ENCODE measurements at regions not wholly inside any gene's neighbourhood (a gene's known extent, or its start where the extent isn't known, plus 50 kb on each side); places are given as distances from the start of the nearest gene placed in this dataset.

DNA sequence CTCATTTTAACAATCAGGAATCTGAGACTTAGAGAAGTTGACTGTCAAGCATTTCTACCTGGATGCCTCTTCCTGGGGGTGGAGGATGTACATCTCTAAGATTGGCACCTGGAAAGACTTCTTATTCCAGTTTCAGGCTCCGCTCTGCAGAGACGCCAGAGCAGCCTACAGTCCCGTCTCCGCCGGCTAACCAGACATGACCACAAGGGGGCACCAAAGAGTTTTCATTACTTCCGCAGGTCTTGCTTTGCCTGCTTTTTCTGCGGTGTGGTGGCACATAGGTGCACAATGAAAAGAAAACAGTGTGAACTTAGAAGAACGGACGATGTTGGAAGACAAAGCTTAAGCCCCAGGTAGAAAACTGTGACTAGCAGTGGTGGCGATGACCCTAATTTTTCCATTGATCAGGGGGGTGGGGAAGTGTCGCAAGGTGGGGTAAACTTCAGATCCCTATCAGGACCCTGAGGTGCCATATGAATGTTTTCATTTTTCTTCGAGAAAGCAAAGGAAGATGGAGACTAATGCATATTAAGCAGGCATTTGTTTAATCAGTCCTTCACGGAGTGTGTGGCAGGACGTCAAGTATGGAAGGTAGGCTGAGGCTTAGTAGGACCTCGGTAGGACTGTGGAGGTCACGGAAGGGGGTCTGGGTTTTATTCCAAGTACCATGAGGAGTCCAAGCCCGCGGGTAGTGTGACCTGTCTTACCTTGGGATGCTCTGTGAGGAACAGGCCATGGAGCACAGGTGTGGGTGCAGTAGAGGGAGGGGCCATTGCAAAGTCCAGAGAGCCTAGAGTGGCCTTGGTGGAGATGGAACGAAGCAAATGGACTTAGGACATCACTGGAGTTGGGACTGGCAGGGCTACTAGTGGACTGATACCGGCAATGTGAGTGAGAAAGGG is 60.1 kb upstream of the SORCS3 start:
- TF ChIP-seq PATZ1 (tag by site-specific recombination; IDR thresholded peaks at IDR 0.05) (no peak), ZNF585B (tag by site-specific recombination; IDR thresholded peaks at IDR 0.05) (no peak), PBX3 (CRISPR knock-in tag; IDR thresholded peaks at IDR 0.05) (no peak), MYNN (tag by site-specific recombination; IDR thresholded peaks at IDR 0.05; ENCODE audit: borderline replicate concordance) (no peak), ZNF76 (tag by site-specific recombination; IDR thresholded peaks at IDR 0.05; ENCODE audit: borderline replicate concordance, low read depth) (no peak), CTCF (tag by site-specific recombination; IDR thresholded peaks at IDR 0.05) (no peak), YY1 (tag by site-specific recombination; IDR thresholded peaks at IDR 0.05) (no peak), ZNF311 (tag by site-specific recombination; IDR thresholded peaks at IDR 0.05; ENCODE audit: borderline replicate concordance) (no peak), ZNF19 (tag by site-specific recombination; IDR thresholded peaks at IDR 0.05; ENCODE audit: low read depth) (no peak)
